IPS-20b (cell line): ENCODE measurements at regions not wholly inside any gene's neighbourhood (a gene's known extent, or its start where the extent isn't known, plus 50 kb on each side); places are given as distances from the start of the nearest gene placed in this dataset.

Experiments used
- H3K27ac ChIP-seq: one replicate; pipeline ENCODE4 v1.5.1; 2013; ENCODE audit warnings: low read length
- H3K27me3 ChIP-seq: 2 replicates; pipeline ENCODE4 v1.6.1; 2013; ENCODE audit warnings: mild to moderate bottlenecking, low read length, inconsistent platforms; ENCODE audit not compliant: insufficient read depth
- H3K36me3 ChIP-seq: 2 replicates; pipeline ENCODE4 v1.6.1; 2013; ENCODE audit warnings: low read depth, mild to moderate bottlenecking, inconsistent platforms, low read length, moderate library complexity; ENCODE audit not compliant: insufficient read depth
- H3K4me1 ChIP-seq: 2 replicates; pipeline ENCODE4 v1.6.1; 2013; ENCODE audit warnings: mild to moderate bottlenecking, control low read depth, inconsistent platforms, low read length, moderate library complexity; ENCODE audit not compliant: insufficient read depth
- H3K4me3 ChIP-seq: 2 replicates; pipeline ENCODE4 v1.5.1; 2013; ENCODE audit warnings: mild to moderate bottlenecking, low read length, inconsistent platforms
- H3K9ac ChIP-seq: 2 replicates; pipeline ENCODE4 v1.6.1; 2013; ENCODE audit warnings: low read depth, mild to moderate bottlenecking, inconsistent platforms, low read length, moderate library complexity
- H3K9me3 ChIP-seq: 2 replicates; pipeline ENCODE4 v1.6.1; 2013; ENCODE audit warnings: mild to moderate bottlenecking, low read depth, low read length, inconsistent platforms; ENCODE audit not compliant: insufficient read depth

DNA sequence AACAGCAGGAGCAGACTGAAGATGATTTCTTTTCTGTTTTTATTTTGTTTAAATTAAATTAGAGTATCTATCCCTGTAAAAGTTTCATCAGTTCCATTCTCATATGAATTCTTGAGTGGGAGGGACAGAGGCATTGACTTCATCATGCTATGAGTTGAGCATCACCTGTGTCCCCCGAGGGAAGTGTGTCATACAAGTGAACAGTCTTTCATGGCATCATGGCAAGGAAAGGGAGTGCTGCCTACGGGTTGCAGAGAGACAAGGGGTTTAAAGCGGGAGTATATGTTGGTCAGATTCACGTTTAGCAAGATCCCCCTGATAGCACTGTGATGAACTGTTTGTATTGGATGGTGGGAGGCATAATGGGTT is 52.7 kb upstream of the HIF1A start:
- H3K36me3 ChIP-seq: no peaks in the 10 kb centered on the region
- no peaks in the 10 kb centered on the region for H3K27me3 ChIP-seq
- no peak overlapping the region for H3K9ac ChIP-seq
- H3K27ac ChIP-seq: no peak overlapping the region
- 0 out of 2 replicates have a peak, but pooled peaks cover 5% of the 10 kb centered on the region for H3K4me1 ChIP-seq
- no peak overlapping the region for H3K4me3 ChIP-seq
- no peaks in the 10 kb centered on the region for H3K9me3 ChIP-seq

DNA sequence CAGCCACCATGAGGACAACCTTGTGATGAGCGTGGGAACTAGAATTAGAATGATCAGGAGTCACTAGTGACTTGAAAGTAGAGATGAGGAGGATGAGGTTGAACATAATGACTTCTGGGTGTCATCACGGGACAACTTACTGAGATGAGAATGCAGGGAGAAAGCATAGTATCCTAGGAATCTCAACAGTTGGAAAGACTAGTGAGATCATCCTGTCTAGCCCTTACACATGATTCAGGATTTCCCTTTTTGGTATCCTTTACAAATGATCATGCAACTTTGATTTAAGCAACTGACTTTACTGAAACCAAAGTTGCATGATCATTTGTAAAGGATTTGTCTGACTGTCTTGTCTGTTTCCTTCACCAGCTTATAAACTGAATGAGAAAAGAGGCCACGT is 51.8 kb upstream of the HIF1A start:
- Histone ChIP-seq H3K4me3 (no peak overlapping the region), H3K9ac (no peak overlapping the region), H3K36me3 (no peaks in the 10 kb centered on the region), H3K9me3 (no peaks in the 10 kb centered on the region), H3K27ac (no peak overlapping the region), H3K27me3 (no peaks in the 10 kb centered on the region), H3K4me1 (0 out of 2 replicates have a peak, but pooled peaks cover 5% of the 10 kb centered on the region)

DNA sequence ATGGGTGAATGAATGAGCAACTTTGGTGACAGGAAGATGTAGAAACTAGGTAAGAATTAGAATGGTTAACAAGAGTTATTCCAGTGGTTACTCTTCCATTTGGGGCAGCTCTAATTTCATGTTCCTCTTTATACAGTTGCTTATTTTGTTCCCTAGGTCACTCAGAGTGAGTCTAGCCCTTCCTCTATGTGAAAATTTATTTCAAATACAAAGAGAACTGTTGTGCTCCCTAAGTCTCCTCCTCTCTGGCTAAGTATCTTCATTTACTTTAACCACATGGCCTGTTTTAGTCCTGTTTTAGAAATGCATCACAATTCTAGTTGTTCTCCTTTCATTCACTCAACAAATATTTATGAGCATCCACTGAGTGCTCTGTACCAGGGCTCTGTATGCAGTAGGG is 51.1 kb upstream of the HIF1A start:
- H3K27me3 ChIP-seq: no peaks in the 10 kb centered on the region
- 0 out of 2 replicates have a peak, but pooled peaks cover 5% of the 10 kb centered on the region for H3K4me1 ChIP-seq
- H3K27ac ChIP-seq: no peak overlapping the region
- no peaks in the 10 kb centered on the region for H3K9me3 ChIP-seq
- no peak overlapping the region for H3K4me3 ChIP-seq
- no peaks in the 10 kb centered on the region for H3K36me3 ChIP-seq
- H3K9ac ChIP-seq: no peak overlapping the region

DNA sequence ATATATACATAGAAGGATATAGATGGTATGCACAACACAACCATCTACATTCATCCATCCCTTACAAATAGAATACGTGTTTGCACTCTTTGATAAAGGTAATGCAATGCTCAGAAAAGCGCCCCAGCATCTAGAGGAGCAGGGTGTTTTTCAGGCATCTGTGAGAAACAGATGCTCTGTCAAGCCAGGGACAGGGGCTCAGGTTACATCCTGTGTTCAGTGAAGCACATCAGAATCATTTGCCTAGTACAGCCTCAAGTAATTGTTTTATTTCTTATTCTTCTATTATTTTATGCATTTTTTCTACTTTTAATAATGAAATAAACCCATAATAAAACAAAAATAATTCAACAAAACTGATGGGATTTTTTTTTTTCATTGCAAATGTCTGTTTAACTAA is 50.5 kb upstream of the HIF1A start:
- Histone ChIP-seq H3K9ac (no peak overlapping the region), H3K27ac (no peak overlapping the region), H3K36me3 (no peaks in the 10 kb centered on the region), H3K4me1 (0 out of 2 replicates have a peak, but pooled peaks cover 5% of the 10 kb centered on the region), H3K4me3 (no peak overlapping the region), H3K9me3 (no peaks in the 10 kb centered on the region), H3K27me3 (no peaks in the 10 kb centered on the region)

DNA sequence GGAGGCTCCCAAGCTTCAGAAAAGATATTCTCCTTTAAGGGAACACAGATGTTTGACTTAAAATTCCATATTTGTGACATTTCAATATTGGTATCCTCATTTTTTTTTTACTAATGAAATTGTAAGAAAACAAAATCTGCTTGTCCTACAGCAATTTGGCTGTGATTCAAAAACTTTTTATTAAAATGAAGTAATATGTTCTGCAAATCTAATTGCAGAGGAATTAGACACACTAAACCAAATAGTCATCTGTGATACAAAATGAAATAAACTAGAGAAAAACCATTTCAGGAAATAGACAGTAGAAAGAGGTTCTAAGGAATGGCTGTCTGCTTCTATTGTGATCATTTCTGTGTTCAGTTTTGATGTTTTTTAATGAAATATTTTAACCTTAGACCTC is 50.1 kb upstream of the HIF1A start:
- 0 out of 2 replicates have a peak, but pooled peaks cover 5% of the 10 kb centered on the region for H3K4me1 ChIP-seq
- H3K36me3 ChIP-seq: no peaks in the 10 kb centered on the region
- no peak overlapping the region for H3K27ac ChIP-seq
- no peaks in the 10 kb centered on the region for H3K9me3 ChIP-seq
- H3K9ac ChIP-seq: no peak overlapping the region
- no peak overlapping the region for H3K4me3 ChIP-seq
- H3K27me3 ChIP-seq: no peaks in the 10 kb centered on the region
